NCI-H1930 (cell line): ENCODE measurements at regions not wholly inside any gene's neighbourhood (a gene's known extent, or its start where the extent isn't known, plus 50 kb on each side); places are given as distances from the start of the nearest gene placed in this dataset.
"Not testable (repeated sequence)": the region's sequence is repeated elsewhere in the genome, so short reads cannot be mapped to it uniquely, and the experiment has no call there.

Experiments
- DNase-seq, 2 experiments: peaks; one replicate each; lab custom pipeline; 2025; lab: John Stamatoyannopoulos, UW

GRCh38 chr14:58887931-58888330 lies 250.2 kb downstream of the DACT1 start:
- DNase-seq, result no peak

GRCh38 chr14:58898655-58899316 lies 261.0 kb downstream of the DACT1 start:
- no peak for DNase-seq

- DNase-seq, result no peak
Measured at GRCh38 chr14:58899317-58899713, 261.6 kb downstream of the DACT1 start.

GRCh38 chr14:58901826-58902225 lies 264.1 kb downstream of the DACT1 start:
- no peak for DNase-seq

GRCh38 chr14:58904776-58905175 lies 267.0 kb downstream of the DACT1 start:
- no peak for DNase-seq

GRCh38 chr14:58907803-58908202 lies 270.0 kb downstream of the DACT1 start:
- DNase-seq, result no peak

GRCh38 chr14:58912287-58912686 lies 274.5 kb downstream of the DACT1 start:
- no peak for DNase-seq

- no peak for DNase-seq
Measured at GRCh38 chr14:58912799-58913432, 275.2 kb downstream of the DACT1 start.

GRCh38 chr14:58914279-58914855 lies 274.1 kb upstream of the DAAM1 start:
- no peak for DNase-seq

GRCh38 chr14:58915646-58916045 lies 272.8 kb upstream of the DAAM1 start:
- no peak for DNase-seq

GRCh38 chr14:58918066-58918738 lies 270.3 kb upstream of the DAAM1 start:
- DNase-seq, result no peak

GRCh38 chr14:58919217-58919616 lies 269.2 kb upstream of the DAAM1 start:
- DNase-seq, result peak in 1 of 2 experiments; percentile 40

- no peak for DNase-seq
Measured at GRCh38 chr14:58920230-58920629, 268.2 kb upstream of the DAAM1 start.

- not testable (repeated sequence) for DNase-seq
Measured at GRCh38 chr14:58922201-58922940, 266.1 kb upstream of the DAAM1 start.

GRCh38 chr14:58923751-58924405 lies 264.6 kb upstream of the DAAM1 start:
- no peak for DNase-seq

- no peak for DNase-seq
Measured at GRCh38 chr14:58941629-58942028, 246.8 kb upstream of the DAAM1 start.

GRCh38 chr14:58942516-58942915 lies 246.0 kb upstream of the DAAM1 start:
- no peak for DNase-seq

GRCh38 chr14:58944343-58944967 lies 244.0 kb upstream of the DAAM1 start:
- no peak for DNase-seq

- DNase-seq, result no peak
Measured at GRCh38 chr14:58944968-58945356, 243.5 kb upstream of the DAAM1 start.

GRCh38 chr14:58946431-58946830 lies 242.0 kb upstream of the DAAM1 start:
- DNase-seq, result no peak

- DNase-seq, result no peak
Measured at GRCh38 chr14:58947156-58947555, 241.3 kb upstream of the DAAM1 start.
